ENCODE measurements at regions not wholly inside any gene's neighbourhood (a gene's known extent, or its start where the extent isn't known, plus 50 kb on each side); places are given as distances from the start of the nearest gene placed in this dataset.

DNA sequence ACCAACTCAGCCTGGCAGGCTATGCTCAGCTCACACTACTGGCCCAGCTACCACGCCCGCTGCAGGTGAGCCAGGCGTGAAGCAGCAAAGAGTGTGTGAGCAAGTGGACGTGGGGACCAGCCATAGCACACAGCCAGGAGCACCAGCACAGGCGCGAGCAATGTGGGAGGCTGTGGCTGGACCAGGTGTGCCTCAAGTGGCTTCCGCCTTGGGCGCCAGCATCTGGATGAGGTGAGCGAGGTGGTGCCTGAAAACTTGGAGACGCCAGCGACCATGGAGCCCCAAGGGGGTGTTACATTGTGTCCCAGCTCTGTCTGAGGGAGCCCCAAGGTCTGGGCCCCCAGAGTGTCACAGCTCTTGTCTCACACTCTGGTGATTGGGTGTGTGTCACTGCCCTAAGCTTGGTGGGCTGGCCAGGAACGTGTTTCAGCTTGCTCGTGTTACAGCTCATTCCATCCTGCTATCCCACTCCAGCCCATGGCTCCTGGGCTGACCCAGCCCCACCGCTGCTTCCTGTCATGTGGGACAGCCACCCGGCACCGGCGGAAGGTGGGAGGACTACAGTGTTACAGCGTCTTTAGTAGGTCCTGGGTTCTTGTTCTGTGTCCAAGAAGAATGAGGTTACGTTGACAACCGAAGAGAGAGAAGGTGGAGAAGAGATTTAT lies 508.0 kb upstream of the MMS22L start:
- Mint-ChIP-seq H3K4me3 (no peak overlapping the region), H3K27ac (no peak overlapping the region), H3K9me3 (peaks cover 25% of the 10 kb centered on the region), H3K27me3 (no peaks in the 10 kb centered on the region), H3K36me3 (ENCODE audit: low read depth) (no peaks in the 10 kb centered on the region), H3K4me1 (ENCODE audit: low read depth) (no peaks in the 10 kb centered on the region)
- intact Hi-C loops (cut with micrococcal nuclease) = no loop called here

DNA sequence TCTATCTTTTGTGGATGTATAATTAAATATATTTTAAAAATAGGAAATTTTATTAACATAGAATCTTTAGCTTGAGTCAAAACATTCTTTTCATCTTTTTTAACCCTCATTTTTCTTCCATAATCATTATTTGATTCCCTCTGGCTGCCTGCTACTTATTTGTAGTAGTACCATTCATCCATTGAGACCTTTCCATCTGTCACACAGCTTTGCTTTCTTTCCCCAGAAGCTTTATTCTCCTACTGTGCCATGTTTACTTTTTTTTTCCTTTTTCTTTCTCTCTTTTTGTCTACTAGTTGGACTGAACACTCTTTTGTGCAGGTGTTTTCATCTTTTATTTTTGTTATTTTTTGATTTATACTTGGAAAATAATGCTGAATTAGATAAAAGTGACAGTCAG lies 522.6 kb upstream of the MMS22L start:
- intact Hi-C loops (cut with micrococcal nuclease) = no loop called here
- H3K27ac Mint-ChIP-seq = no peak overlapping the region
- no peaks in the 10 kb centered on the region for H3K27me3 Mint-ChIP-seq
- no peaks in the 10 kb centered on the region for H3K4me1 Mint-ChIP-seq (ENCODE audit: low read depth)
- H3K9me3 Mint-ChIP-seq = no peaks in the 10 kb centered on the region
- no peak overlapping the region for H3K4me3 Mint-ChIP-seq
- H3K36me3 Mint-ChIP-seq (ENCODE audit: low read depth) = no peaks in the 10 kb centered on the region

DNA sequence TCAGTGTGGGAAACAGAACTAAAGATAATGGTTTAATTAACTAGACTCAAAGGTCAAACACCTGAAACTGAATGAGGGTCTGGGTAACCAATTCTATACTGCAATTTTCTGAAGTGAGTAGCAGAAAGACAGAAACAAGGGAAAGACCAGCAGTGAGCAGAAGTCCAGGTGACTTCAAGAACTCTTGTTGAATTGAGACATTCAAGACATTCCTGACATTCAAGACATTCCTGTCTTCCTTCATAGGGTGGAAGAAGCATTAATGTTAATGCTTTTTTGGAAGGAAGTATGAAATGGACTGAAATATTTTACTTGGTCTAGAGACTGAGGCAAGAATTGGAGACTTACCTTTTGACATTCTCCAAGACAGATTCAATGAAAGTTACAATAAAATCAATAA lies 529.9 kb upstream of the MMS22L start:
- intact Hi-C loops (cut with micrococcal nuclease) = no loop called here
- Mint-ChIP-seq H3K4me1 (ENCODE audit: low read depth) (no peaks in the 10 kb centered on the region), H3K36me3 (ENCODE audit: low read depth) (no peaks in the 10 kb centered on the region), H3K9me3 (no peaks in the 10 kb centered on the region), H3K27me3 (no peaks in the 10 kb centered on the region), H3K4me3 (no peak overlapping the region), H3K27ac (no peak overlapping the region)

DNA sequence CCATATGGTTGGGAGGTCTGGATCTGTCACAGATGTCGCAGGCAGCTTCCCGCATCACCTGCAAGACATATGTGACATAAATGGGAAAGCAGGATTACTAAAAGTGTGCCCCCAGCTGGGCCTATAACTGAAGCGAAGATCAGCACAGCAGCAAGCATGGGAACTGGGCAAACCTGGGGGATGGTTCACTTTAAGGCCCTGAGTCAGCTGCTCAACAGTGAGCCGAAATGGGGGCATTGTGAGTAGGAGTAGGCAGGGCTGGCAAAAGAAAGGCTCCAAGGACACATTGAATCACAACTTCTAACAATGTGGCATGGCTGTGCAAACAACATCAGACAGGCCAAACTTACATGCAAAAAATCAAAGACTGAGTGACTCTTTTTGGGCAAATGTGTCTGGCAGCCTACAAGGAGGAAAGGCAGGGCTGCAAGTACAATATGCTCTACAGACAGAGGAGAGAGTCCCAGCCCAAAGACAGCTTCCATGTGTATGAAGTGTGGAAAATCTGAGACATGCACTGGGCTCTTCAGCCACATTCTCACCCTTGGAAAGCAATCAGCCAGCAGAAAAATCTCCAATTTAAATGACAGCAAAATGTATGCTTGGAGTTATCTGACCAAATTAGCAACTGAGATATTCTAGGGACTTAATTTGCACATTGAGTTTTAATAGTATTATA lies 531.0 kb upstream of the MMS22L start:
- intact Hi-C loops (cut with micrococcal nuclease) = no loop called here
- no peaks in the 10 kb centered on the region for H3K4me1 Mint-ChIP-seq (ENCODE audit: low read depth)
- H3K27ac Mint-ChIP-seq = no peak overlapping the region
- no peaks in the 10 kb centered on the region for H3K9me3 Mint-ChIP-seq
- H3K36me3 Mint-ChIP-seq (ENCODE audit: low read depth) = no peaks in the 10 kb centered on the region
- H3K4me3 Mint-ChIP-seq = no peak overlapping the region
- no peaks in the 10 kb centered on the region for H3K27me3 Mint-ChIP-seq

DNA sequence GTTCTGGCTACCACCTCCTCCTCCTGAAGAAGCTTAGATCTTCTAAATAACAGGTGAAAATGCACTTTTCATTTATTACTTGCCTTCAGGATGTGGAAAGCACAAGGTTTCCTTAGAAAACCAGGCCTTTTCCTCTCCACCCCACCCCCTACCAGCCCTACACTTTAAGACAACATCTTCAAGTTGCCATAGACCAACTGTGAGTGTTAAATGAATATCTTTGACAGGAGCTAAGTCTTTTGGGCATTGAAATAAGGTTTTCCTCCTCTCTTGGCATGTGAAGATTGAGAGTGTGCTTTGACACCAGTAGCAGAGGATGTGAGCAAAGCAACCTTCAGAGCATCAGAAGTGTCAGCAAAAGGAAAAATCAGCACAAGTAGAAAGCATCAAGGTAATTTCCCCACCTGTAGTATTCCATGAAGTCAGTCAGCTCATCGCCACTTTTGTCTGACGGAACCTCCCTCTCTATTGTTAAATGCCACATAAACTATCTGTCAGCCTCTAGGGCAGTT lies 532.3 kb upstream of the MMS22L start:
- Mint-ChIP-seq H3K27ac (no peak overlapping the region), H3K27me3 (no peaks in the 10 kb centered on the region), H3K4me1 (ENCODE audit: low read depth) (no peaks in the 10 kb centered on the region), H3K4me3 (no peak overlapping the region), H3K36me3 (ENCODE audit: low read depth) (no peaks in the 10 kb centered on the region), H3K9me3 (no peaks in the 10 kb centered on the region)
- intact Hi-C loops (cut with micrococcal nuclease) = no loop called here

DNA sequence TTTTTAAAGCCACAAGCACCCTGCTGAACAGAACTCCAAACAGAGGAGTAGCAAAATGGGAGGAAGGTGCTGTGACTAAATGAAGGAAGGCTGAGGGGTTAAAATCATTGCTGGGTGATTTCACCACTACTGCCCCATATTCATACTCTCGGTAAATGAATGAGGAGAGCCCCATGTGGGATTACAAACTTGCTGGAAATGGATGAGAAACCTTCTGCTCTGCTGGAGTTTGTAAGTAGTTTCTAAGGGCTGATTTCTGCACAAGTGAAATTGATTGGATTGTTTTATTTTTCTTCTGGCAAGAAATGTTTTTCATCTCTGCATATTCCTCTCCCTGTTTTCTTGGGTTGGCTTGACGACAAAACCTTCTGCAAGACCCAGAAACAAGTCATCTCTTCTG lies 533.5 kb upstream of the MMS22L start:
- Mint-ChIP-seq H3K4me1 (ENCODE audit: low read depth) (no peaks in the 10 kb centered on the region), H3K27ac (no peak overlapping the region), H3K4me3 (no peak overlapping the region), H3K27me3 (no peaks in the 10 kb centered on the region), H3K9me3 (no peaks in the 10 kb centered on the region), H3K36me3 (ENCODE audit: low read depth) (no peaks in the 10 kb centered on the region)
- intact Hi-C loops (cut with micrococcal nuclease) = no loop called here

- H3K27me3 Mint-ChIP-seq = no peaks in the 10 kb centered on the region
- no peaks in the 10 kb centered on the region for H3K4me1 Mint-ChIP-seq (ENCODE audit: low read depth)
- no peak overlapping the region for H3K4me3 Mint-ChIP-seq
- H3K36me3 Mint-ChIP-seq (ENCODE audit: low read depth) = no peaks in the 10 kb centered on the region
- H3K9me3 Mint-ChIP-seq = no peaks in the 10 kb centered on the region
- no peak overlapping the region for H3K27ac Mint-ChIP-seq
- intact Hi-C loops (cut with micrococcal nuclease) = no loop called here
Observed at GRCh38 chr6:97819710-97820109, 536.7 kb upstream of the MMS22L start.

DNA sequence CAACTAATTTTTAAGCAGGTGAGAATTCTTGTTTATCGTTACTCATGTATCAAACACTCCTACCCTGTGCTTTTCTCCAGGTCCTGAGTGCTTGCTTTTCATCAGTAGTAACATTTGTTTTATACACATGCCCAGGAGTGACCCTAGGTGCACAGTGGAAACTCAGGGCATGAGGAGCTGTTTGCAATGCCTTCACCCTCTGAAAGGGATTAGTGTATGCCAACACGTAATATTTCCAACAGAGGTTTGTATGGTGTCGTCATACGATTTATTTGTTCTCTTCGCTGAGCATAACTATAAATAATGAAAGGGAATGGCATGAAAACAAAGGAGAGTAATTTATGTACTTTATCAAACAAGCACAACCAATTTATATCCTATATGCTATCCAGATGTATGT lies 537.4 kb upstream of the MMS22L start:
- H3K27ac Mint-ChIP-seq = no peak overlapping the region

DNA sequence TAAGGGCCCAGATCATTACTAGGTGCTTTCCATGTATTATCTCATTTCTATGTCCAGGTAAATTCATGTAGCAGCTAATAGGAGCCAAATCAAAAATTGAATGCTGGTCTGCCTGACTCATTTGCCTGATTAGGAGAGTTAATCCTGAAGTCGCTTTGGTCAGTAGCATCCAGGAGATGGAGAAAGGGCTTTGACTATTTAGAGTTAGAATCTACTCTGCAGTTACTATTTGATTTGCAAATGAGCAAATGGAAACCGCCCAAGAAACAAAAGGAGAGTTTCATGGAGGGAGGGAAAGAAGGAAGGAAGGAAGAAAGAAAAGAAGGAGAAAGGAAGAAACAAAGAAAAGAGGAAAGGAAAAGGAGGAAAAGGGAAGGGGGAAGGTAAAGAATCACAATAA lies 539.6 kb upstream of the MMS22L start:
- intact Hi-C loops (cut with micrococcal nuclease) = no loop called here
- H3K4me1 Mint-ChIP-seq (ENCODE audit: low read depth) = no peaks in the 10 kb centered on the region
- H3K4me3 Mint-ChIP-seq = no peak overlapping the region
- no peaks in the 10 kb centered on the region for H3K27me3 Mint-ChIP-seq
- H3K36me3 Mint-ChIP-seq (ENCODE audit: low read depth) = no peaks in the 10 kb centered on the region
- no peak overlapping the region for H3K27ac Mint-ChIP-seq
- H3K9me3 Mint-ChIP-seq = no peaks in the 10 kb centered on the region

More for the DNA sequence above, 537.4 kb upstream of the MMS22L start:
- no peaks in the 10 kb centered on the region for H3K27me3 Mint-ChIP-seq
- H3K4me1 Mint-ChIP-seq (ENCODE audit: low read depth) = no peaks in the 10 kb centered on the region
- H3K4me3 Mint-ChIP-seq = no peak overlapping the region
- no peaks in the 10 kb centered on the region for H3K36me3 Mint-ChIP-seq (ENCODE audit: low read depth)
- intact Hi-C loops (cut with micrococcal nuclease) = no loop called here
- no peaks in the 10 kb centered on the region for H3K9me3 Mint-ChIP-seq

DNA sequence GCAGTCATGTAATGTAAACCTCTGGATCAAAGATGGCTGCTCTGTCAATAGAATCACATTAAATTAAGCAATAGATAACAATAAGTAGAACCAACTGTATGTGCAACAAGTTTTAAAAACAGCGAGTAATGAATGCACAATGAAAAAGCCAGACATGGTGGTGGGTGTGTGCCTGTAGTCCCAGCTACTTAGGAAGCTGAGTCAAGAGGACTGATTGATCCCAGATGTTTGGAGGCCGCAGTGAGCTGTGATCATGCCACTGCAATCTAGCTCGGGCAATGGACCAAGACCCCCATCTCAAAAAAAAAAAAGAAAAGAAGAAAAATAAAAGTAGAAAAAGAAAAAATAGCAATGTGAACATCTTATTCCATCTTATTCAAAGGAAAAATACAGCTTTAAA lies 558.7 kb upstream of the MMS22L start:
- H3K27ac Mint-ChIP-seq = no peak overlapping the region
- no peaks in the 10 kb centered on the region for H3K9me3 Mint-ChIP-seq
- no peaks in the 10 kb centered on the region for H3K4me1 Mint-ChIP-seq (ENCODE audit: low read depth)
- H3K36me3 Mint-ChIP-seq (ENCODE audit: low read depth) = no peaks in the 10 kb centered on the region
- no peak overlapping the region for H3K4me3 Mint-ChIP-seq
- intact Hi-C loops (cut with micrococcal nuclease) = no loop called here
- H3K27me3 Mint-ChIP-seq = no peaks in the 10 kb centered on the region

DNA sequence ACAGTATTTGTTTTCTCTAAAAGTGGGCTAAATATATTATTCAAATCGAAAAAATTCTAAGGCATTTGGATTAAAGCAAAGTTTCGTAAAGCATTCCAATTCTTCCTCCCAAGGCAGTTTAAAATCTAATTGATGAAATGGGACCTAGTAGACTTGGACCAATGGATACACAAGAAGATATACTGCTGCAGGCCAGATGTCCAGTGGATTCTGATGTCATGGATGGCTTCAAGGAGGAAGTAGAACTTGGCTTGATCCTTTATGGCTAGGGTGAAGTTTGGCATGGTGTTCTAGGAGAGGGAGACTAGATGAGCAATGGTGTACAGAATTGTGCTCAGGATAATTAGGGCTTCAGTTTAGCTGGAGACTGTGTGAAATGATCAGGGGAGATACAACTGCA lies 559.5 kb upstream of the MMS22L start:
- no peak overlapping the region for H3K27ac Mint-ChIP-seq
- H3K4me1 Mint-ChIP-seq (ENCODE audit: low read depth) = no peaks in the 10 kb centered on the region
- H3K9me3 Mint-ChIP-seq = no peaks in the 10 kb centered on the region

GRCh38 chr6:97849390-97849789 lies 566.4 kb upstream of the MMS22L start:
- H3K9me3 Mint-ChIP-seq = no peaks in the 10 kb centered on the region
- intact Hi-C loops (cut with micrococcal nuclease) = no loop called here
- H3K27ac Mint-ChIP-seq = no peak overlapping the region
- no peak overlapping the region for H3K4me3 Mint-ChIP-seq
- no peaks in the 10 kb centered on the region for H3K36me3 Mint-ChIP-seq (ENCODE audit: low read depth)
- H3K27me3 Mint-ChIP-seq = no peaks in the 10 kb centered on the region
- no peaks in the 10 kb centered on the region for H3K4me1 Mint-ChIP-seq (ENCODE audit: low read depth)

More for the DNA sequence above, 559.5 kb upstream of the MMS22L start:
- H3K27me3 Mint-ChIP-seq = no peaks in the 10 kb centered on the region
- no peaks in the 10 kb centered on the region for H3K36me3 Mint-ChIP-seq (ENCODE audit: low read depth)
- H3K4me3 Mint-ChIP-seq = no peak overlapping the region
- intact Hi-C loops (cut with micrococcal nuclease) = no loop called here

DNA sequence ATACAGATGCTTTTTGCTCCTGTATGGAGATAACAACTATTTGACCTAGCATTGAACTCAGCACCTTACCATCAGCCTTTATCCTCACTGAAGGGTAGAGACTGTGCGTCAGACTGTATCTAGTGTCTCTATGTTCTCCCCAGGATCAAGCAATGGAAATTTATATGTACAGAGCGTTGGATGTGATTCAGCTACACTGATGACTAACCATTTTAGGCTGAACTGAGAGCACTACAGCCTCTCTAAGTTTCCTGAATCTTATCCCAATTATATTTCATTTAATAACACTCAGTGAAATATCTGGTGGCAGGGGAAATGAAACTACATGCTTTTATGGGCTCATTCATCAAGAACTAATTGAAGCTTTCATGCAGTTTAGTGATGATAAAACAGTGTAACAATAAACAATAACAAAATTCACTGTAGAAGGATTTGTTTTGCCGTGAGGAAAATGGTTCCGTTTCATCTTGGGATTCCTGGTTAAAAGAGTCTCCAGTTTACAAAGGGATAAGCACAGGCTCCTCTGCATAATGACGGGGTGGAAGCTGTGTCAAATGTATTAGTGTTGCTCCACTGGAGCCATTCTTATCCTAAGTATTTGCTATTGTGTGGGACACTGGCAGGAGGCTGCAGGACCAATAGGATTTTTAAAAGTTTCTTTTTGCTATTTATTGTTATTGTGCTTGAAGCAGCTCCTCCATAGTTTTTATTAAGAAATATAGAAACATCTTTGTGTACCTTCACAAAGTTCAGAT lies 567.6 kb upstream of the MMS22L start:
- H3K4me1 Mint-ChIP-seq (ENCODE audit: low read depth) = no peaks in the 10 kb centered on the region
- H3K36me3 Mint-ChIP-seq (ENCODE audit: low read depth) = no peaks in the 10 kb centered on the region
- no peaks in the 10 kb centered on the region for H3K9me3 Mint-ChIP-seq
- H3K4me3 Mint-ChIP-seq = no peak overlapping the region
- intact Hi-C loops (cut with micrococcal nuclease) = no loop called here
- H3K27ac Mint-ChIP-seq = no peak overlapping the region
- no peaks in the 10 kb centered on the region for H3K27me3 Mint-ChIP-seq

GRCh38 chr6:97863697-97864096 lies 580.7 kb upstream of the MMS22L start:
- Mint-ChIP-seq H3K27ac (no peak overlapping the region), H3K4me1 (ENCODE audit: low read depth) (no peaks in the 10 kb centered on the region), H3K36me3 (ENCODE audit: low read depth) (no peaks in the 10 kb centered on the region), H3K27me3 (no peaks in the 10 kb centered on the region), H3K9me3 (no peaks in the 10 kb centered on the region), H3K4me3 (no peak overlapping the region)
- intact Hi-C loops (cut with micrococcal nuclease) = no loop called here
